ENCODE measurements at regions not wholly inside any gene's neighbourhood (a gene's known extent, or its start where the extent isn't known, plus 50 kb on each side); places are given as distances from the start of the nearest gene placed in this dataset.

DNA sequence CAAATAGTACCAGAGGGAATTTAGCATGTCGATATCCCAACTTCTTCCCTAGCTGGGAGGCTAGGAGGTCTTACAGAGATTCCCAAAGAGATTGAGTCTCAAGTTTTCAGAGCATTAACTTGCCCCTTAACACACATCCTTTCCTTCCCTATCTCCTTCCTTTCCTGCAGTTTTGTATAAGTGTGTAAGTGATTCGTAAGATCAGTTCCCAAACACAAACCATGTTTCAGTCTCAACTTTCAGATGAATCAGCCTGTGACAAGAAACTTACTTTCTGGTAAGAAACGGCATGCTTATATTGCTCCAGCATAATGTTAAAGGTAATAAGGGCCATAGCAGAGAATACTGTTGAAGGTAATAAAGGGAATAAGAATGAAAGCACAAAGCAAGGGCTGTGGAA is 472.2 kb downstream of the LIG4 start:
- no peak overlapping the region for H3K4me3 ChIP-seq (ENCODE audit: low read depth, low read length)
- TF ChIP-seq CTCF (IDR thresholded peaks at IDR 0.05; ENCODE audit: control insufficient read depth, extremely low read depth, insufficient read depth), result no peak
- no peak for DNase-seq (ENCODE audit: low read depth)

DNA sequence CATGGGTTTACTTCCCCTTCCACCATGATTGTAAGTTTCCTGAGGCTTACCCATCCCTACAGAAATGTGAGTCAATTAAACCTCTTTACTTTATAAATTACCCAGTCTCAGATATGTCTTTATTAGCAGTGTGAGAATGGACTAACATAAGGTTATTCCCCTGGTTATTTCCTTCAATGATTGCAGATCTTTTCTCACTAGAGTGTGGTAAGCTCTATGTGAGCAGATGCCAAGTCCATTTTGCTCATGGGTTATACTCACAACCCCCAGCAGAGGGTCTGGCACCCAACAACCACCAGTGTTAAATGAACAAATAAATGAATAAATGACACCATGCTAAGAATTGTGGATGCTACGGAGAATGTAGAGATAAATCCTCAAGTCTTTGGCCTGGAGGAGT is 472.8 kb downstream of the LIG4 start:
- DNase-seq (ENCODE audit: low read depth), result no peak
- no peak overlapping the region for H3K4me3 ChIP-seq (ENCODE audit: low read depth, low read length)
- TF ChIP-seq CTCF (IDR thresholded peaks at IDR 0.05; ENCODE audit: control insufficient read depth, extremely low read depth, insufficient read depth), result no peak

DNA sequence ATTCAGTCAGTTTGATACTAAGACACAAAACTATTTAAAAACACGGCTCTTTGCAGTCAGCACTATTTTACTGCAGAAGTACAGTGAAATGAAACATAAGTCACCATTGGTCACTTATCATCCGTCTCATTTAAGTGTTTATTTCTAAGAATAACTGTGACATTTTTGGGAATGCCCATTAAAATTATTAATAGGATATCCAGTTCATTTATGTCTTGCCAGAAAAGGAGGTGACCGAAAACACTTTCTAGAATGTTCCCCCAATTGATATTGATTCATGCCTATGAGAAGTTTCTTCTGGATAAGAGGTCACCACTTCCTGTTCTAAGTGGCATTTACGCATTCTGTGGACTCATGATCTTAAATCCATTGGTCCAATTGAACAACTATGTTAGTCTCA is 477.3 kb downstream of the LIG4 start:
- TF ChIP-seq CTCF (IDR thresholded peaks at IDR 0.05; ENCODE audit: control insufficient read depth, extremely low read depth, insufficient read depth), result no peak
- no peak overlapping the region for H3K4me3 ChIP-seq (ENCODE audit: low read depth, low read length)

DNA sequence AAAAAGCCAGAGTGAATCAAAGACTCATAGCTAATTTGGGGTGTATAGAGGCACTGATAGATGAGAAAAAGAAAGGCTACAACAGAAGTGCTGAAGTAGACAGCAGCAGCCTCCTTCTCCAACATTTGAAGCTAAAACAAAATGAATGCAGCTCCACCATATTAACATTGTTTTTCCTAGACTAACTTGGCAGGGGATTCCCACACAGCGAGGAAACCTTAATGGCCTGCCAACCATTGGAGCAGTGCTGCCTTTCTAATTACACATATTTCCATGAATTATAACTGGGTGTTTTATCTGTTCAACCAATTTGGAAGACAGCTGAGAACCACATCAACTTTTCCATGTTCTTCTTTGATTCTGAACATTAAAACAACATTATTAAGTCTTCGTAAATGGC is 478.6 kb downstream of the LIG4 start:
- DNase-seq (ENCODE audit: low read depth), result no peak
- TF ChIP-seq CTCF (IDR thresholded peaks at IDR 0.05; ENCODE audit: control insufficient read depth, extremely low read depth, insufficient read depth), result no peak
- H3K4me3 ChIP-seq (ENCODE audit: low read depth, low read length), result no peak overlapping the region

More for the DNA sequence above, 477.3 kb downstream of the LIG4 start:
- no peak for DNase-seq (ENCODE audit: low read depth)

GRCh38 chr13:107736170-107736569 is 479.2 kb downstream of the LIG4 start:
- DNase-seq (ENCODE audit: low read depth), result no peak
- H3K4me3 ChIP-seq (ENCODE audit: low read depth, low read length), result no peak overlapping the region
- TF ChIP-seq CTCF (IDR thresholded peaks at IDR 0.05; ENCODE audit: control insufficient read depth, extremely low read depth, insufficient read depth), result no peak

DNA sequence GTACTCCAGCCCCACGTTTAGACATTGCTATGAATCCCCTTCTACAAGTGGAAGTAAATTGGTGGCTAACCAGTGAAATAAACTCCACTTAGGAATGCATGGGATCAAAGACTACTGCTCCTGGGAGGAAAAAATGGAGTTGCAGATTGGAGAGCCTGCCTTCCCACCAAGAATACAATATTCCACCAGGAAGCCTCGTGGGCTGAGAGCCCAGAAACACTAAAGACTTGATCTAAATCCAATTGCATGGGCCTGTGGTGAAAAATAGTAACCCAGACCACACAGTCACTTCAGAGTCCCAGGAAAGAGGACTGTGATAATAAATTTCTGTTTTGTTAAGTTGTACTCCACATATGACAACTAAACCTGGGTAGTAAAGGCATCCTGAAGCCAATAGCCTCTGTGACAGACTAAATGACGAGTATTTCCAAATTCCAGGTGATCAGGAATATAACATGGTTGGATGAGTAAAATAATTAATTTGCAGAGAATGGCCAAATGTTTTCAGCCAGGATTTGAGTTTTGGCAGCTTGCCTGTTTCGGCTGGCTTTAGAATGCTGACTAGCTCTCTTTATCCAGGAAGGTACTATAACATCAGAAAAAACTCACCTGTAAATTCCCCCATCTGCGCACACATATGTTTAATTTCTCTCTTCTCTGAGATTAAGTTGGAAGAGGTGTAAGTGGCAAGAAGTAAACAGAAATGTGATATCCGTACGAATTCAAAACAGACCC is 480.3 kb downstream of the LIG4 start:
- H3K4me3 ChIP-seq (ENCODE audit: low read depth, low read length), result no peak overlapping the region
- TF ChIP-seq CTCF (IDR thresholded peaks at IDR 0.05; ENCODE audit: control insufficient read depth, extremely low read depth, insufficient read depth), result no peak
- no peak for DNase-seq (ENCODE audit: low read depth)

- no peak overlapping the region for H3K4me3 ChIP-seq (ENCODE audit: low read depth, low read length)
- DNase-seq (ENCODE audit: low read depth), result no peak
- TF ChIP-seq CTCF (IDR thresholded peaks at IDR 0.05; ENCODE audit: control insufficient read depth, extremely low read depth, insufficient read depth), result no peak
Measured at GRCh38 chr13:107733276-107733675, 482.1 kb downstream of the LIG4 start.

Measured in LNCaP clone FGC (cell line).